Bronchial epithelial cell (primary cell): ENCODE measurements at regions not wholly inside any gene's neighbourhood (a gene's known extent, or its start where the extent isn't known, plus 50 kb on each side); places are given as distances from the start of the nearest gene placed in this dataset.
"Not testable (repeated sequence)": the region's sequence is repeated elsewhere in the genome, so short reads cannot be mapped to it uniquely, and the experiment has no call there.

Experiments used
- DNase-seq: peaks from one replicate; pipeline ENCODE4 v3.0.0-alpha.2; 2010; ENCODE audit warnings: low read depth
- FAIRE-seq: peaks from 2 replicates; lab custom pipeline; 2011; peaks lifted over from hg19 to GRCh38; lab: Jason Lieb, UNC
- H3K27me3 ChIP-seq: 2 replicates; pipeline ENCODE4 v1.5.1; 2011; ENCODE audit warnings: low read length; ENCODE audit not compliant: control insufficient read depth, insufficient read depth
- H3K36me3 ChIP-seq: 2 replicates; pipeline ENCODE4 v1.5.1; 2011; ENCODE audit warnings: low read length; ENCODE audit not compliant: control insufficient read depth, insufficient read depth
- H3K4me3 ChIP-seq: 2 replicates; pipeline ENCODE4 v1.5.1; 2011; ENCODE audit warnings: mild to moderate bottlenecking, low read depth, low read length, control low read depth
- CTCF ChIP-seq: IDR thresholded peaks from 2 replicates; pipeline ENCODE4 v1.5.1; 2011; ENCODE audit warnings: mild to moderate bottlenecking, moderate library complexity, low read length, control low read depth, inconsistent platforms; ENCODE audit not compliant: insufficient read depth, severe bottlenecking

DNA sequence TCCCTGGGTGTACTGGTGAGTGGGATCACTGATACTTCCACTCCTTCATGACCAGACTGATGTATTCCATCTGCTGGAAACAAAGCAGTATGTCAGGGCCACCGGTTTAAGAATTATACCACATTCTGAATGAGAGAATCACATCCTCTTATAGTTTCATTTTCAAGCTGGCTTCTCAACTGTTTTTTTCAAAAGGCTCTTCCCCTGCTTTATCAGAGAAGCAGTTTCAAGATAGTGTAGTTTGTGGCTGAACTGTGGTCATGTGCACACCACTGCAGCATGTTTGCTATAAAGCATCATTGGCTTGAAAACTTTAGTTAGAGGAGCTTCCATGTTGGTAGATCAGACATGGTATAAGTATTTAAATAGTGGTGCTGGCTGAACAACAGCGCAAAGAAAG lies 450.5 kb upstream of the CDH10 start:
- TF ChIP-seq CTCF = no peak
- Histone ChIP-seq H3K4me3 (no peak overlapping the region), H3K27me3 (no peaks in the 10 kb centered on the region), H3K36me3 (no peaks in the 10 kb centered on the region)
- DNase-seq (no peak), FAIRE-seq (no peak)

GRCh38 chr5:25094219-25094618 lies 449.4 kb upstream of the CDH10 start:
- FAIRE-seq = no peak
- H3K36me3 ChIP-seq = no peaks in the 10 kb centered on the region

GRCh38 chr5:25091921-25092320 lies 447.1 kb upstream of the CDH10 start:
- FAIRE-seq (no peak), DNase-seq (peak; percentile 11)
- H3K27me3 ChIP-seq = no peaks in the 10 kb centered on the region
- no peak for TF ChIP-seq CTCF
- no peak overlapping the region for H3K4me3 ChIP-seq
- no peaks in the 10 kb centered on the region for H3K36me3 ChIP-seq

More at GRCh38 chr5:25094219-25094618, 449.4 kb upstream of the CDH10 start:
- Histone ChIP-seq H3K4me3 (no peak overlapping the region), H3K27me3 (no peaks in the 10 kb centered on the region)
- DNase-seq = no peak
- no peak for TF ChIP-seq CTCF

DNA sequence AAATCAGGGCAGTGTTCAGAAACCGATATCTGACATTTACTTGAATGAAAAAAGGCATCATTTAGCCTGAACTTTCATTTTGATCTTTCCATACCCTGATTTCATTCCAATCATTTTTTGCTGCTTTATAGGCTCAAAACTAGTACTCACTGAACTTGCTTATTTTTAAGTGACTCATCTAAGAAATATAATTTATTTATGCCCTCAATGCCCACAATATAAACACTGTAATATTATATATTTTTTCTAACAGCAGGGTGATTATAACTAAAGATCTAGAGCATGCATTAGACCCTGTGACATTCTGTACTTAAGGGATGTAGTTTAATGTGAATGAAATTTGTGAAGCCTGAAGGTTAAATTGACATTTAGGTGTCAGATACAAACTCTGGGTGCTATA lies 446.1 kb upstream of the CDH10 start:
- Histone ChIP-seq H3K27me3 (no peaks in the 10 kb centered on the region), H3K36me3 (no peaks in the 10 kb centered on the region), H3K4me3 (no peak overlapping the region)
- TF ChIP-seq CTCF = no peak
- DNase-seq = no peak
- FAIRE-seq = no peak

DNA sequence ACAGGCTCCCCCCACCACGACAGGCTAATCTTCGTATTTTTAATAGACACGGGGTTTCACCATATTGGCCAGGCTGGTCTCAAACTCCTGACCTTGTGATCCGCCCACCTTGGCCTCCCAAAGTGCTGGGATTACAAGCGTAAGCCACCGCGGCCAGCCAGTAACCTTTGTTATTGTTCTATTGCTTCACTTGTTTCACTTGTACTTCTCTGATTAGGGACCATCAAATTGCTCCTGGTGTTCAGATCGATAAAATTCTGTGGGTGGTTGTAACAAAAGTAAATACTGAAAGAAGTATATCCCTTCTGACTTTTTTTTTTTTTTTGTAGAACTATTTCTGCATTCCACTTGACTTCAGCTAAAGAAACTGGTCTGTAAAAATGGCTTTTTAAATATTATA lies 445.5 kb upstream of the CDH10 start:
- TF ChIP-seq CTCF = no peak
- no peak overlapping the region for H3K4me3 ChIP-seq
- FAIRE-seq (no peak), DNase-seq (no peak)
- H3K36me3 ChIP-seq = no peaks in the 10 kb centered on the region
- H3K27me3 ChIP-seq = no peaks in the 10 kb centered on the region

GRCh38 chr5:25088689-25089088 lies 443.9 kb upstream of the CDH10 start:
- not testable (repeated sequence) for FAIRE-seq, H3K27me3 ChIP-seq, DNase-seq, H3K4me3 ChIP-seq, H3K36me3 ChIP-seq

GRCh38 chr5:25083261-25083660 lies 438.5 kb upstream of the CDH10 start:
- not testable (repeated sequence) for FAIRE-seq, H3K27me3 ChIP-seq, H3K36me3 ChIP-seq, H3K4me3 ChIP-seq, DNase-seq
